ENCODE measurements at regions not wholly inside any gene's neighbourhood (a gene's known extent, or its start where the extent isn't known, plus 50 kb on each side); places are given as distances from the start of the nearest gene placed in this dataset.

DNA sequence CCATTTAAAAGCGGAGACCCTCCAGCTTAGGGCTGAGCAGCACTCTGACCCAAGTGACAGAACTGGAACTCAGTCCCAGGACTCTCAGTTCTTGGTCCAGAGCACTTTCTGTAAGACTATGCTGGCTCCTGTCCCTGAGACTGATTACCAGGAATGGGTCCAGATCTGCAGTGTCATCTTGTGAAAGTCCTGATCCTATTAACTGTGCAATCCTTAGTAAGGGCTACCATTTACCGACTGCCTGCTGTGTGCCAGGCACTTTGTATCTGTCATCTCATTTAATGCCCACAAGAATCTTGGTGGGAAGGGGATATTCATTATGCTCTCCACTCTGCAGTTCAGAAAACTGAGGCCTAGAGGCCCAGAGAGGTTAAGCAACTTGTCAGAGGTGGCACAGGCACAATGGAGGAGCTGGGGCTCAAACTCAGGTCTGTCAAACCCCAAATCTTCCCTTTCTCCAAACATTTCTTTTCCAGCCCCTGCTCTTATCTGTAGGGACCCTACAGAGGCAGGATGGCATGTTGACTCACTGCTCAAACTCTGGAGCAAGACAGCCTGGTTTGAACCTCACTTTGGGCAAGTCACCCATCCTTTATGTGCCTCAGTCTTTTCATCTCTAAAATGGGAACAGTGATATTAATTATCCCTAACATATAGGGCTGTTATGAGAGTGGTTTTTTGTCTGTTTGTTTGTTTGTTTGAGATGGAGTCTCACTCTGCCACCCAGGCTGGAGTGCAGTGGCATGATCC is 57.6 kb upstream of the IFNLR1 start:
- no peaks in the 10 kb centered on the region for H4K20me1 ChIP-seq (replicated peaks in 1 of 2; ENCODE audit: control insufficient read depth in 1 of 2, insufficient read depth in 2 of 2, low read length in 2 of 2)
- FAIRE-seq (no peak), DNase-seq (ENCODE audit: low read depth in 1 of 2, low spot score in 2 of 2) (no peak)
- 81% methylated on average over 2 of the region's 2 CpGs; no CpG with 5 or more reads in 1 of the 2 experiments for WGBS, 2 experiments (ENCODE audit: extremely low coverage in 1 of 2, insufficient coverage in 1 of 2, insufficient read length in 1 of 2, insufficient replicate concordance in 2 of 2, low coverage in 1 of 2, low lambda C conversion rate in 2 of 2, missing lambda C conversion rate in 1 of 2)
- H3K4me1 ChIP-seq (replicated peaks in 1 of 4; ENCODE audit: control insufficient read depth in 3 of 4, insufficient read depth in 4 of 4, low read length in 3 of 4) = no peaks in the 10 kb centered on the region
- no peak overlapping the region for H3K14ac ChIP-seq (ENCODE audit: insufficient read length)
- TF ChIP-seq KDM1A (IDR thresholded peaks at IDR 0.05; ENCODE audit: borderline replicate concordance, low read length) (peak; percentile 66; the same call in 1 of the 2 replicates), EGR1 (IDR thresholded peaks at IDR 0.05; ENCODE audit: borderline replicate concordance, low read depth, low read length) (no peak)
- no peak overlapping the region for H3K4me2 ChIP-seq (ENCODE audit: insufficient read depth in 1 of 2, low read depth in 2 of 2, low read length in 2 of 2)
- no peaks in the 10 kb centered on the region; a peak in 1 of 4 replicates for H3K9me3 ChIP-seq (ENCODE audit: insufficient read depth in 2 of 2, low read depth in 1 of 2, low read length in 1 of 2)
- no peak overlapping the region for H4K91ac ChIP-seq (replicated peaks; ENCODE audit: insufficient read length, low read length)
- no peak overlapping the region for H3K23ac ChIP-seq (ENCODE audit: insufficient read length)
- H3K56ac ChIP-seq (replicated peaks; ENCODE audit: insufficient read length, low read depth, low read length) = no peak overlapping the region
- H3K18ac ChIP-seq (ENCODE audit: extremely low read depth, low read length) = no peak overlapping the region
- POLR2A ChIA-PET (ENCODE audit: partially characterized antibody) = no interaction called here
- no peak overlapping the region for H4K5ac ChIP-seq (ENCODE audit: insufficient read length, low read depth, low read length)
- no peak overlapping the region for H3K4me3 ChIP-seq (ENCODE audit: extremely low read depth in 1 of 4, insufficient read depth in 2 of 4, low read depth in 3 of 4, low read length in 4 of 4)
- no peak overlapping the region for H3K4ac ChIP-seq (replicated peaks; ENCODE audit: insufficient read length, low read depth, low read length)
- H3K36me3 ChIP-seq (ENCODE audit: control insufficient read depth in 2 of 4, insufficient read depth in 4 of 4, low read length in 3 of 4) = no peaks in the 10 kb centered on the region
- no peak overlapping the region for H2BK5ac ChIP-seq (ENCODE audit: low read depth, low read length)
- no peak overlapping the region for H2AK5ac ChIP-seq (ENCODE audit: low read depth, low read length)
- no peaks in the 10 kb centered on the region for H3K79me1 ChIP-seq (ENCODE audit: low read depth, low read length)
- no peak overlapping the region for H2AFZ ChIP-seq (ENCODE audit: low read length)
- CTCF ChIA-PET (ENCODE audit: partially characterized antibody) = interaction anchor here (1.4 kb wide), 1 partner anchor 148 kb away, joined by 4 read pairs; no protein-coding TSS in a partner anchor
- H4K8ac ChIP-seq (ENCODE audit: extremely low read depth, insufficient read depth, low read length) = no peak overlapping the region
- H3K27me3 ChIP-seq (replicated peaks in 1 of 4; ENCODE audit: control insufficient read depth in 3 of 4, extremely low read depth in 1 of 4, insufficient read depth in 3 of 4, low read length in 3 of 4) = no peaks in the 10 kb centered on the region
- H2BK12ac ChIP-seq (ENCODE audit: low read depth, low read length) = no peak overlapping the region
- no peak overlapping the region for H2BK20ac ChIP-seq (ENCODE audit: low read length)
- H3K79me2 ChIP-seq (ENCODE audit: control insufficient read depth in 1 of 2, insufficient read depth in 2 of 2, low read length in 2 of 2) = no peaks in the 10 kb centered on the region
- no peaks in the 10 kb centered on the region; the same call in 1 of the 2 replicates for H3K23me2 ChIP-seq (ENCODE audit: low read depth, low read length)
- H3K9ac ChIP-seq (replicated peaks in 1 of 4; ENCODE audit: extremely low read depth in 1 of 4, low read depth in 3 of 4, low read length in 3 of 4) = no peak overlapping the region
- H3K27ac ChIP-seq (ENCODE audit: low read depth, low read length) = no peak overlapping the region
- H2BK15ac ChIP-seq (ENCODE audit: low read length) = no peak overlapping the region
- no peak overlapping the region for H2BK120ac ChIP-seq (replicated peaks; ENCODE audit: low read depth, low read length)

Measured in H1 (cell line).